M059J (cell line): ENCODE measurements at regions not wholly inside any gene's neighbourhood (a gene's known extent, or its start where the extent isn't known, plus 50 kb on each side); places are given as distances from the start of the nearest gene placed in this dataset.
A peak's percentile ranks its signal among the peaks of the same experiment; 100 is the strongest.

ENCODE experiments used
- DNase-seq: peaks from one replicate; pipeline ENCODE4 v3.0.0-alpha.2; 2012; ENCODE audit warnings: low read depth

DNA sequence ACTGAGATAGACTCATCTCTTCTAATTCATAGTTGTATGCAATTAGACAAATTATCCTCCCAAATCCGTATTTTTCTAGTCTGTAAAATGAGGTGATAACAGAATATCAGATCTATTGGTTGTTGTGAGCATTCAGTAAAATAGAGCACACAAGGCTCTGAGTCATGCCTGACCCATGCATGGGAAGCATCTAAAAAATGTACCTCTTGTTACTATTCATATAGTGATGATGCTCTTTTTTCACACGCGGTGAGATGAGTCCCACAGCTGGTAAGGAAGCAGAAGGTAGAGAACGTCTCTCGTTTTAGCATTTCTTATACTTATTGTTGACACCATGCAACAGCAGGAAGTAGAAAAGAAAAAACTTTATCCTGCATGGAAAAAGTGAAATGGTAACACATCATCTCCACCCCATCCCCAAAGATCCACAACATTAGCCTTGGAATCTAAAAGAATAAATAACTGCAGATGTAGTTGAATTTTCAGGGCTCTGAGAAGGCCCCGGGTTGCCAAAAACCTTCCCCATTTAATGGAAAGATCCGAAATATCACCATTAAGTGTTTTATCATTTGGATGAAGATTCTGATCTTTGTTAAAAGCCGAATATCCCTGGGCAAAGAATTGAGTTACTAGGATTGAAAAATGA is 215.6 kb downstream of the TMEM114 start:
- DNase-seq, result peak; percentile 12

DNA sequence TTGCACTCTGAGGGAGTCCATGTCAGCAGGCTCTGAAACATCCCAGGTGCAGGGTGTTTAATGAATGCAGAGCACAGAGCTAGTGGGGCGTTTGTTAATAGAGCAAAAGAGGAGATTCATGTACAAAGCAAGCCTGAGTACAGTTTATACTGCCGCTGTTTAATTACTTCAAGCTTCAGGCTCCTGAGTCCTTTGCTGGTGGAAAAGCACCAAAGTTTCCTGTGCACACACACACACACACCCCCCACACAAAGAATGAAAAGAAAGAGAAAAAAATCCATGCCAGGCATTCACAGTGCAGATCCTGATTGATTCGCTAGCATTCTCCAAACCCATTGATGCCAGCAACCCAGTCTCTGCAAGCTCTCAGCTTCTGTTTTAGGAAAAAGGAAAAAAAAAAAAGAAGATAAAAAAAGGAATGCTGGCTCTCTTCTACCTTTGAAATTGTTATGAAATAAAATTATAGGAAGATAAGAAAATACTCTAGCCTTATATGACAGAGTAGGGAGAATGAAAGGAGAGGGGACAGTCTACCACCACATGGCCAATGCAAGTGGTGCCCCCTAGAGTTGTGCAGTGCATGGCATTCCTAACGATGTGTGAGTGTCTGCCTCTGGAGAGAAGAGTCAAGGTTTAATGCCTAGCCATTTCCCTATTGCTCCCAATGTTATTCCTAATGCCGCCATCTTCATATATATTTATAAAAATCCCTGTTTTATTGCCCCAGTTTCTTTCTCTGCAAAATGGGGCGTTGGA is 216.5 kb downstream of the TMEM114 start:
- no peak for DNase-seq

DNA sequence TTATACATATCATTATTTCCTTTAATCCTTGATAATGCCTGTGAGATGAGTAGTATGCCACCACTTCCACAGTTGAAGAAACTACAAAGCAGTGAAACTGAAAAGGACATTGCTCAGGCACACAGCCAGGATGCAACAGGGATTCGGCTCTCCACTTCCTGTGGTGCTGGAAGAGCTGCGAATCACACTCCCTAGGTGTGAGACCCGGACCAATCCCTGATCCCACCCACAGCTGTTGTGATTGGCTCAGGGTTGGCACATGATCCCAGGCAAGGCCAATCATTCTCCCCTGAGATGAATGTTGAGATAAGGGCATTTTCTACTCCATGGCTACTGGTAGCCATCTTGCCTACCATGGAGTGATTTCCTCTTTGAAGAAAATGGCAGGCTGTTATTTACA is 218.2 kb downstream of the TMEM114 start:
- no peak for DNase-seq

DNA sequence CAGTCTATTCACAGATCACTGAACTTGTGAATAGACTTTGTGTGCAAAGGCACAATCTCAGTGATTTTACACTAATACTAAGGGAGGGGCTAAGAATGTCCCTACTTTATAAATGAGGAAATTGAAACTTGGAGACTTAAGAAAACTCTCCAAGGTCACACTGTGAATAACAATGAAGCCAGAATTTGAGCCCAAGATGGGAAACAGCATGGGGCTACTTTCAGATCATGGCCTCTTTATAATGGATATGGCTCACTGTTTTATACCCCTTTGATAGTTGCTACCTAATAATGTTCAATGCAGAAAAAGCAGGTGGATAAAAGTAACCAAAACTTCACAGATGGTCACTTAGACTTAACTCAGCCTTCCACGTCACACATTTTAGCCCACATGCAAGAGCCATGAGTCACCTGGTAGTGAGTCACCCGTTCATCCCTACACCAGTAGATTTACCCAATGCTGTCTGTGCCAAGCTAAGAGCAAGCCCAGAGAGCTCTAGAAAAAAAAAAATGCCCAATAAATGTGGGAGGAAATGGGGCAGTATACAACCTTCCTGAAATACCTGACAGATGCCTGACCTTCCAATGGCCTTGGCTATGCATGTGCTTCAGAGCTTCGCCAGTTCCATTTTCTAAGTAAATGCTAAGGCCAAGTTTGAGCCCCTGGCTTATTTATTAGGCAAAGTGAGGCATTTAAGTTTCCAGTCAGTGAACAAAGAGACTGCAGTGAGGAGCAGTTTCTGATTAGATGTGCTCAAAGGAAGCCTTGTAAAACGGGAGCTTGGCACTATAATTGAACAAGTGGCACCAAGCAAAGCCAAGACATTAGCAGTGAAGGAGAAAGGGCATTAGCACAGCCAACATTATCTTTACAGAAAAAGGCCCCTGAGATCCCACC is 219.7 kb downstream of the TMEM114 start:
- DNase-seq, result peak; percentile 80

DNA sequence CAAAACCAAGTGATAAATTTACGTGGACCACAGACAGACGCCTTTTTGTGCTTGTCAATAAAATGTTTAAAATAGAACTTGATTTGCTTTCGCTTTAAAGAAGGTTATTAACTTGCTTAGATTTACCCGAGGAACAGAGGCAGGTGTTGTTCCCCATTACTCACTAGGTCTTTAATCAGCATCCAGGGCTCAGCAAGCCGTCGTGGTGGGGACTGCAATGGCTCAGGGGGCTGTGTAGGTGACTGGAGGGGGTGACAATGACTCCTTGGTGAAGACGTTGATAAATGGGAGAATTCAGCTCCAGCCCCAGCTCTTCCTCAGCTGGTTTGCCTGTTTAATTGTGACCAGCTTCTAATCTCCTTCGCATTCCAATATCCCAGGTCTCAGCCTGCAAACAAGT is 231.4 kb downstream of the TMEM114 start:
- no peak for DNase-seq

DNA sequence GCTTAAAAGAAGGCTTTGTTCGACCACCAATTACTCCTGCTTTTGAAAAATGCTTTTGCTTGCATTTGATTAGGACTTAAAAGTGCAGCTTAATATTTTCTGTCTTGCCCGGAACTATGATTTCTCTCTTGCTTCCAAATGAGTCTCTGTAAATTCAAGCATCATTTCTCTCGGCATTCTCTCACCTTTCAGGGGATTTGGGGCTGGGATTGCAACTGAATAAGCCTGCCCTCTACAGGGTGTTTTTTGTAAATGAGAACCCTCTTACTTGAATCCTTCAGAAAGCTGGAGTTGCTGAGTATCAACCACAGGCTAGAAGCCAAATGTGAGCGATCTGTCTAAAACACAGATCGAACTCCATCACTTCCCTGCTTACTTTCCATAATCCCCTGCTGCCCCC is 234.6 kb downstream of the TMEM114 start:
- DNase-seq, result peak; percentile 2

DNA sequence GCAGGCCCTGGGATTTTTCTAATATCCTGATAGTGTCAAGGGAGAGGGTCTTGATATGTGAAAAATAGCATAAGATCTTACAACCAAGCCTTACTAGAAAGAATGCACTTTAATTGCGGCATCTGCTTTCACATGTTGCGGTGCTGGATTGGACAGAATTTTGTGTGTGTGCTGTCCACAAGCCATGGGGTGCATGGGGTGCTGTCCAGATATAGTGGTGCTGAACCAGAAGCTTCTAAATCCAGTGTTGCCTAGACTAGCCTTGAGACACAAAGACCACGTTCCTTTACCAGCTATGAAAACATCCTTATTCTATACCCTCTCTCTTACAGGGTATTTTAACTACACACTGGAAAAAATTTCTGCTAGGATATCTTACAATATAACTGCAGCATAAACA is 244.0 kb downstream of the TMEM114 start:
- peak; percentile 2 for DNase-seq

DNA sequence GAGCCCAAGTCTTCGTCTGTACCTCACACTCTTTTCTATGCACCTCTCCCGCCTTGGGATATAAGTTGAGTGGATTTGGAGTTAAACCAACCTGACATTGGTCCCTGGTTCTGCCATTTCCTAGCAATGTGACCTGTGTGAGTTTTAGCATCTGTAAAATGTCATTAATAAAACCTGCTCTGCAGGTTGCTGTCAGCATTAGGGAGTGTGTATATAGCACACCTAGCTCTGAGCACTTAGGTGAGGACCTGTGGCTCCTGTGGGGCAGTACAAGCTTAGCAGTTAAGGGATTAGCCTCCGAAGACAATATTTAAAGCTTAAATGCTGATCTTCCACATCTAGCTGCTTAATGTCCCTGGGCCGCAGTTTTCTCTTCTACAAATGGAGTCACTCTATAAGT is 248.0 kb downstream of the TMEM114 start:
- no peak for DNase-seq

DNA sequence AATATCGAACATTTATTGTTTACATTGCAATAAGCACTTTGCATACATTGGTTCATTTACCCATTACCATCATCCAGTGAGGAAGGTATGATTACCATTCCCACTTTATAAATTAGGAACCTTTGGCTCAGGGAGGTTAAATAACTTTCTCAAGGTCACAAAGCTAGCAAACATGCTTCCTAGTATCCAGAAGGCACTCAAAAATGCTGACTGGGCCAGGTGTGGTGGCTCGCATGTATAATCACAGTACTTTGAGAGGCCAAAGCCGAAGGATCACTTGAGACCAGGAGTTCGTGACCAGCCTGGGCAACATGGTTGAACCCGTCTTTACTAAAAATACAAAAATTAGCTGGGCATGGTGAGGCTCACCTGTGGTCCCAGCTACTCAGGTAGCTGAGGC is 259.6 kb downstream of the TMEM114 start:
- DNase-seq, result no peak

DNA sequence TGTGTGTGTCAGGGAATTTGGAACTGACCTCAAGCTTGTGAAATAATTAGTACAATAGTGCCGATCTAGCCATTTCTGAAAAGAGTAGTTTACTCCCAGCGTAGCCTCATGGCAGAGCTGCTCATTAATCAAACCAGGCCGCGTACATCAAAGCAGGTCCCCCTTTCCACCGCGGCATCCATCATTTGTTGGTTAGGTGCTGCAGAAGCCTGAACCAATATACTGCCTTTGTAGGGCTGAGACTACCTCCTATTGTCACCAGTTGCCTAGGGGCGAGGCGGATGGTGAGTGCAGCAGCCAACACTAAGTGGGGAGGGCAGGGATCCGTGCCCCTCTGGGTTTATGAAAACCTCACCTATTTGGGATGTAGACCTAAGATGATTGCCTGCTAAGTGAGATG is 264.1 kb downstream of the TMEM114 start:
- DNase-seq, result no peak

DNA sequence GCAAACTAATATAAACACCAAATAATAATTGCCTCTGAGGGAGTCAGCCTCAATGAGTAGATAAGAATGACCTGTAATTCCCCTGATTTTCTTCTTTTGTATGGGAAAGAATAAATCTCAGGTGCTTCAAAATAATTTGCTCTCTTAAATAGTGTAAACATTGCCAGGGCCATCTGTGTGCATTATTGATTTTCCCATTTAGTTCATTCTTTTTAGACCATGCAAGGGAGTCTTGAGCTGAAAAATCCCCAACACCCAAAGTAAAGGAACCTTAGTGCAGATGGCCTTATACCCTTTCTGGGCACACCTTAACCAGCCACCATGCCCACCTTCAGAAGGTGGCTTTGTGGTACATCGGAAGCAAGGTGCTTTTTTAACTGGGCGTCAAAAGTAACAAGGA is 267.2 kb downstream of the TMEM114 start:
- no peak for DNase-seq

DNA sequence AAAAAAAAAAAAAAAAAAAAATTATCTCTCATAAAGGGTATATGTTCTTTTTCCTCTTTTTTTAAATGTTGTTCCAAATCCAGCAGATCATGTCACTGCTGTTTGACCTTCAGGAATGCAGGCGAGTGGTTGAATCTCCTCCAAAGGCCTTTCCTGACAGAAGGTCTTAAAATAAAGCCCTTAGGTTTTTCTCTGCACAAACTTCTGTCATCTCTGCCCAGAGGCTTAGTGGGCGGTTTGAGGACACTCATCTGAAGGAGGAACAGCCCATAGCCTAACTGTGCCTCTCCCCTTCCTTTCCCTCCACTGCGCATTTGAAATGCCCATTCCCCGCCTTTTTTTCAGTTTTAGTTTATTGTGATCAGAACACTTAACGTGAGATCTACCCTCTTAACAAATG is 270.2 kb downstream of the TMEM114 start:
- DNase-seq, result no peak

DNA sequence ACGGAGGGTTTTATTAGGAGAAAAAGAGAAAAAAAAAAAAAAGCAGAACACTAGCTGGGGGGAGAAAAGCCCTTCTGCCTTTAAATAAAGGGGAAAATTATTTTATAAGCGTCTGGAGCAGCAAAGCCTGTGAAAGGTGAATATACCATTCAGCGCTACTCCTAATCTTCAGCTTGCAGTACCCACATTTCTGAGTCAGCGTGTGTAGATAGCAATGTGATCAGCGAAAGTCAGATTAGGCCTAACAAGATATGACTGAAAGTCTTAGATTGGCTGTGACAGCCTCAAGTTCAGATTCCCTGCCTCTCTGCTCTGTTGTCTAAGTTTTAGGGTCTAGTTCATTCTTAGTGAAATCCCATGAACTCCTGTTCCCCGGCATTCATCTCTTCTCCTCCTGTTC is 279.5 kb downstream of the TMEM114 start:
- DNase-seq, result no peak

DNA sequence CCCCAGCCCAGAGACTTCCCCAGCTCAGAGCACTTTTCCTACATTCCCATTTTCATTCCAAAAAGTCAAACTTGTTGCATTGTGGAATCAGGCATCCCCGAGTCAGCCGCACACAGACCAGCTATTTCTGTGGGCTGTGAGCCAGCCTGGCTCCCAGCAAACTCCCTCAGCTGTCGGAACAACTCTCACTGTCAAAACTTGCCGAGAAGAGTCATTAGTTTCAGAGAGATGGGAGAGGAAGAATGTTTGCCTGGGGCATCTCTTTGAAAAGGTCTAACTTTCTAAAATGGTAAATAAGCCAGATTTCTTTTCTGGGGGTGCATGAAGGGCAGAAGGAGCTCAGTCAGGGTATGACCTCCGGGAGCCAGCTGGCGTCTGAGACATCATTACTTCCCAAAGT is 280.0 kb downstream of the TMEM114 start:
- no peak for DNase-seq

DNA sequence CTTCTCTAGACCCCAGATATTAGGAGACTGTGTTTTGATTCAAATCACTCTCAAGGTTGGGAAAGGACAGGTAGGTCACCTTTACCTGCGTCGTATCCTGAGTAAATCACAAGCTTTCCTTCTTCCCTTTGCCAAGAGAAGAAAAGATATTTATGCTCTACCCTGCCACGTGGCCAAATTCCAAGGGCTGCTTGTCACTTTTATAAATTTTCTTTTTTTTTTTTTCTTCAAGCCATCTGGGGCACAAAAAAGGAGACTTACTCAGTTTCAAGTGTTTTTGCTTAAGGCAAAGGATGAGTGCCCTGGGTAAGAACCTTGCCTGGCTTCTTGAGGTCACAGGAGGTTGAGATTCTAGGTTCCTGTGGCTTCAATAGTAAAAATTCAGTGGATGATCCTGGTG is 285.1 kb downstream of the TMEM114 start:
- no peak for DNase-seq

DNA sequence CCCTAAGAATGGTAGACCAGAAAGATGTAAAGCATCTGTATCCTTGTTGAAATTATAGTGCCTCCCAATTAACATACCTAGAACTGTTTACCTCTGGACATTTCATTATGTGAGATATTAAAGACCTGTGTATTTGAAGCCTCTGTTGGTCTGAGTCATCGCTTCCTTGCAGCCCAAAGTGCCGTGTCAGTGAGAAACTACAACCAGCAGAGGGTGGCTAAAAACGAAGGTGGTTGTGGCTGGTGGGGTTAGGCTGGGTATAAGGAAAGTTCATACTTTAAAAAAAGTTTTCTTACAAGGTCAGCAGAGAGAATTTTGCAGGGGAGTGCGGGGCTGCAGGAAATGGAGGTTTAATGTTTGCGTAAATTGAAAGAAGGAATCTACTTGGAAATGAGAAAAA is 290.7 kb downstream of the TMEM114 start:
- no peak for DNase-seq

DNA sequence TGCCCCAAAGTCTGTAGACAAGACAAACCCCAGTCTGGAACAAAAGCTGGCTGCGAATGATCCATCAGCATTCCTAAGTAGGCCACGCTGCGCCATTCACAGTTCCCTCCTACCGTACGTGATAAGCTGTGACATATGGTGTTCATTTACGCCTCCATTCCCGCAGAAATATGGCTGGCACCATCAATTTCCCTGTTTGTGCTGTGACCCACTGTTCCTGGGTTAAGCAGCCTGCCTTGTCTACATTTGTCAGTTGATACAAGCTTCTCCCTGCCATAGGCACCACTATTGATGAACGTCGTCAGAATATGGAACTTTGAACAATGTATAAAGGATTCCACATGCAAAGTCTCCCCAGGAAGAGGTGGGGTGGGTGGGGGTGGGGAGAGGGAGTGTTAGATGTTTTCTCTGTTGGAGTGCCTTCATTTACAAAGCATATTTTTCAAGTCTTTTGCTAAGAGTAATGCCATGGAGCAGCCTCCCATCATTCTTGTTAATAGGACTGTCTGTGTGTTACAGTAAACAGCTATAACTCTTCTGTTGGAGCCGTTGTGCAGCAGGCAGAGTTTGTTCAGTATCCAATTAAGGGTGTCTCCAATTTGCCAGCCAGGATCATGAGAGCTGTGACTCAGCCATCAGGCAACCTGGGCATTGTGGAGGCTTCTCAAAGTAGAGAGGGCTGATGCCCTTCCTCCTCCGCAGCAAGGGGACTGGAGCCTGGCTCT is 294.6 kb downstream of the TMEM114 start:
- no peak for DNase-seq

DNA sequence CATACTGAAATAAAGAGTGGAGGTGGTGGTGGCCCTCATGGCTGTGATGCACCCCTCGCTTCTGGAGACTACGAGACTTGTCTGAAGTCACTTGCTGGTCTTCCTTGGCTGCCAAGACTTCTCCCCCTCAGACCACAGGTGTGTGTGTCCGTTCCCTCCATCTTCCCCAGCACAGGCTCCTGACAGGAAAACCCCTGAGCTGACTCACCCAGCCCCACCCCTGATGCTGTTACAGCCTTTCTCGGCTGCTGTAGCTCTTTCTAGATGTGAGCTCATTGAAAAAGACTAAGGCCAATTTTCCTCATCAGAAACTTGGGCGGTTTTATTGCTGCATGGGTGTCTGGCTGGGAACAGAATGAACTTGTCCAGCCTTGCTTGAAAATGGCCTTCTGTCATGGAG is 296.9 kb downstream of the TMEM114 start:
- no peak for DNase-seq

DNA sequence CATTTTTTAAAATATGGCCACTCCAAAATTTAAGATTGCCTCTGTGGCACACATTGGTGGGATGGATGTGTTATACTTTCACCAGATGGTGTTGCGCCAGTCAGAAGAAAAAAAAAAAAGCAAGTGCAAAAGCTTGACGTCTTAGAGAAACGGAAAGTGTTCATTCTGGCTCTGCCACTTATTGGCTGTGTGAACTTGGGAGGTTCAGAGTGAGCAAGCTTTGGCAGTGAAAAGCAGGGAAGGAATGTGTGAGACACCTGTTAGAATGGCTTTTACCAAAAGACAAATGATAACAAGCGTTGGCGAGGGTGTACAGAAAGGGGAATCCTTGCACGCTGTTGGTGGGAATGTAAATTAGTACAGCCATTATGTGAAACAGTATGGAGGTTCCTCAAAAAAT is 298.0 kb downstream of the TMEM114 start:
- no peak for DNase-seq

DNA sequence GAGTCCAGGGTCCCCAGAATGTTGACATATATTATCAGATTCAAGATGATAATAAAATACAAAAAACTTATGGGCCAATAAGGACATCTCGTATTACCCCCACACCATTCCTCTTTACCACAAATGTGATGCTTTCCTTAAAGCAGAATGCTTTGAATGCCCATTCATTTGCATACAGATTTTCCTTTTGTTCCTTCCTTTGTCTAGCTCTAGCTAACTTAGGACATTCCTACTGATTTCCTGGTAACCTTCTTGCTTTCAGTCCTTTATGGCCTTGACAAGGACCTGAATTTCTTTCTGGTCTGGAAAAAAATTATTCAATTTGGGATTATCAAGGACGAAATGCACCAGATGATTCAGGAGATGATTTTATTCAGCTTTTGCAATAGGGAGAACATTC is 304.0 kb downstream of the TMEM114 start:
- no peak for DNase-seq

DNA sequence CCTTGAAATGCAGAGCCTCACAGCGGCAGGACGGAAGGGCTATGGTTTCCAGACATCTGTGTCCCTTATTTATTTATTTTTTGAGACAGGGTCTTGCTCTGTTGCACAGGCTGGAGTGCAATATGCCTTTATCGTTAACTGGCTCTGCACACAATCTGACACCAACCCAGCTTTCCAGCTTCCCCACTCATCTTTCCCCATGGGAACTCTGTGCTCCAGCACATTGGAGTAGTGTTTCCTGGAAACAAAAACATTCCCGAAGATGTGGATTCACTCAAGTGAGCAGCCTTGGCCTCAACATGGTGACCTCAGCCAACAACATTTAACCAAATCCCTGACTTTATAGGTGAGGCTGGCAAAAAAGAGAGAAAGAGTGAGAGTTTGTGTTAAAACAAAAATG is 307.1 kb downstream of the TMEM114 start:
- DNase-seq, result no peak

DNA sequence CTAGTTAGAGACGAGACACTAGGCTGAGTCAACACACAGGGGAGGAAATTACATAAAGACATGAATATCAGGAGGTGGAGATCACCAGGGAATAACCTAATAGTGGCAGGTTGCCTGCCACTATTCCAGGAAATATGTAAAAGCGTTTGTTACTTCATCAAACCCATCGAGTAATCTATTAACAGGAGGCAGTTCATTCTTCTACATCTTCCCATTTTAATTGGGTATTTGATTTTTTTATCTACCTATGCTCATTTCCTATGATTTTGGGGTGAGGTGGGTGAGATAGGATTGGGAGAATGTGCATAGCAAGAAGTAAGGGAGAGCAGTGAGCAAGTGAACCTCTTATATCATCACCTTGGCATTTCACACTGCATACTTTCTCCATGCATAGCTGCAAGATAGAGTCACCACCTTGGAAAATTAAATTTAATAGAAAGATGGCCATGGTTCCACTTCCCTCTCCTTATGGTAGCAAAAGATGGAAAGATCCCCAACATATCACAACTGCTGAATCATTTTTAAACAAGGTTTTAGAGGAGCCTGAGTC is 312.2 kb downstream of the TMEM114 start:
- no peak for DNase-seq
